ENCODE measurements at regions not wholly inside any gene's neighbourhood (a gene's known extent, or its start where the extent isn't known, plus 50 kb on each side); places are given as distances from the start of the nearest gene placed in this dataset.

- TF ChIP-seq CTCF (IDR thresholded peaks at IDR 0.05) (no peak), POLR2A (IDR thresholded peaks at IDR 0.05) (no peak)
Measured at GRCh38 chr2:128452024-128452411, 133.3 kb upstream of the HS6ST1 start.

All from lower leg skin (tissue), 3 donors.